ENCODE measurements at regions not wholly inside any gene's neighbourhood (a gene's known extent, or its start where the extent isn't known, plus 50 kb on each side); places are given as distances from the start of the nearest gene placed in this dataset.

- DNase-seq (ENCODE audit: low spot score): no peak
- TF ChIP-seq, protein P1, sequence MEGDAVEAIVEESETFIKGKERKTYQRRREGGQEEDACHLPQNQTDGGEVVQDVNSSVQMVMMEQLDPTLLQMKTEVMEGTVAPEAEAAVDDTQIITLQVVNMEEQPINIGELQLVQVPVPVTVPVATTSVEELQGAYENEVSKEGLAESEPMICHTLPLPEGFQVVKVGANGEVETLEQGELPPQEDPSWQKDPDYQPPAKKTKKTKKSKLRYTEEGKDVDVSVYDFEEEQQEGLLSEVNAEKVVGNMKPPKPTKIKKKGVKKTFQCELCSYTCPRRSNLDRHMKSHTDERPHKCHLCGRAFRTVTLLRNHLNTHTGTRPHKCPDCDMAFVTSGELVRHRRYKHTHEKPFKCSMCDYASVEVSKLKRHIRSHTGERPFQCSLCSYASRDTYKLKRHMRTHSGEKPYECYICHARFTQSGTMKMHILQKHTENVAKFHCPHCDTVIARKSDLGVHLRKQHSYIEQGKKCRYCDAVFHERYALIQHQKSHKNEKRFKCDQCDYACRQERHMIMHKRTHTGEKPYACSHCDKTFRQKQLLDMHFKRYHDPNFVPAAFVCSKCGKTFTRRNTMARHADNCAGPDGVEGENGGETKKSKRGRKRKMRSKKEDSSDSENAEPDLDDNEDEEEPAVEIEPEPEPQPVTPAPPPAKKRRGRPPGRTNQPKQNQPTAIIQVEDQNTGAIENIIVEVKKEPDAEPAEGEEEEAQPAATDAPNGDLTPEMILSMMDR (IDR thresholded peaks at IDR 0.05; ENCODE audit: extremely low read depth, insufficient read depth, missing control alignments): no peak
- in situ Hi-C loops (cut with MboI; ENCODE audit: low pct_unique_long_range_greater_than_20kb, low sequenced_read_pairs, unreplicated experiment): no loop called here
These were observed 391.8 kb upstream of the CPXCR1 start for GRCh38 chrX:88355252-88355651.

GRCh38 chrX:88366314-88366713 is 380.7 kb upstream of the CPXCR1 start:
- in situ Hi-C loops (cut with MboI; ENCODE audit: low pct_unique_long_range_greater_than_20kb, low sequenced_read_pairs, unreplicated experiment): no loop called here
- no peak for DNase-seq (ENCODE audit: low spot score)
- TF ChIP-seq, protein P1 (IDR thresholded peaks at IDR 0.05; ENCODE audit: extremely low read depth, insufficient read depth, missing control alignments): no peak

DNA sequence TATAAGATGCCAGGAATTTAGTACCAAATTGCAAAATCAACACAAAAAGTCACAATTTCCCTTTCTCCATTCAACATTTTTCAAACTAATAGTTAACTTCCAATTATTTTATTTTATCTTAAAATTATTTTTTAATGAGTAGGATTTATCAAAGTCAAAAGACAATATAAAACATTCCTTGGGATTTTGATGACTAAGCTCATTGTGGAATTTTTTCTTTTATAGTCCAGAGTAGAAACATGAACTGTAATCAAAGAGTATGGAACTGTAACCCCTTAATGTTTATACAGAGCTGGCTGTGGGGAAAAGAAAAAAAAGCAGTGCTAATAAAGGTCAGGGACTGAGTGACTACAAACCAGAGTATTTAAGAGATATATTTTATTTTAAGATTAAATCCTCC is 368.6 kb upstream of the CPXCR1 start:
- TF ChIP-seq, protein P1 (IDR thresholded peaks at IDR 0.05; ENCODE audit: extremely low read depth, insufficient read depth, missing control alignments): no peak
- in situ Hi-C loops (cut with MboI; ENCODE audit: low pct_unique_long_range_greater_than_20kb, low sequenced_read_pairs, unreplicated experiment): no loop called here
- no peak for DNase-seq (ENCODE audit: low spot score)

DNA sequence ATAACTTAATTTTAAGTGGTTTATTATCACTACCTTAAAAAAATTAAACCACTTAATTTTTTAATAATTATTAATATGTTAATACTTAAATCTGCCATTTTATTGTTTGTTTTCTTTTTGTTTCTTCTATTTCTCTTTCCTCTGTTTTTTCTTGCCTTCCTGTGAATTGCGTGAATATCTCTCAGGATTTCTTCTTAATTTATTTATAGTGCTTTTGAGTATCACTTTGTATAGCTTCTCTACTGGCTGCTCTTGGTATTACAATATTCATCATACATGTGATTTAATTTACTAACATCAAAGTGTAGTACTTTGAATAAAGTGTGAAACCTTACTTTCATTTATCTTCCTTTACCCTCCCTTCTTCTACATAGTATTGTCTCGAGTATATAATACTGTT is 349.5 kb upstream of the CPXCR1 start:
- in situ Hi-C loops (cut with MboI; ENCODE audit: low pct_unique_long_range_greater_than_20kb, low sequenced_read_pairs, unreplicated experiment): no loop called here
- DNase-seq (ENCODE audit: low spot score): no peak
- TF ChIP-seq, protein P1 (IDR thresholded peaks at IDR 0.05; ENCODE audit: extremely low read depth, insufficient read depth, missing control alignments): no peak

- DNase-seq (ENCODE audit: low spot score): no peak
- in situ Hi-C loops (cut with MboI; ENCODE audit: low pct_unique_long_range_greater_than_20kb, low sequenced_read_pairs, unreplicated experiment): no loop called here
- TF ChIP-seq, protein P1 (IDR thresholded peaks at IDR 0.05; ENCODE audit: extremely low read depth, insufficient read depth, missing control alignments): no peak
These were observed 331.0 kb upstream of the CPXCR1 start for GRCh38 chrX:88416002-88416401.

- TF ChIP-seq, protein P1 (IDR thresholded peaks at IDR 0.05; ENCODE audit: extremely low read depth, insufficient read depth, missing control alignments): no peak
These were observed 330.1 kb upstream of the CPXCR1 start for GRCh38 chrX:88416965-88417364.

GRCh38 chrX:88424071-88424470 is 323.0 kb upstream of the CPXCR1 start:
- TF ChIP-seq, protein P1 (IDR thresholded peaks at IDR 0.05; ENCODE audit: extremely low read depth, insufficient read depth, missing control alignments): no peak
- in situ Hi-C loops (cut with MboI; ENCODE audit: low pct_unique_long_range_greater_than_20kb, low sequenced_read_pairs, unreplicated experiment): no loop called here
- no peak for DNase-seq (ENCODE audit: low spot score)

More at GRCh38 chrX:88416965-88417364, 330.1 kb upstream of the CPXCR1 start:
- in situ Hi-C loops (cut with MboI; ENCODE audit: low pct_unique_long_range_greater_than_20kb, low sequenced_read_pairs, unreplicated experiment): no loop called here
- DNase-seq (ENCODE audit: low spot score): no peak
